SKM-1 treated with dmso at 0.1 percent for 144 hours (cell line): ENCODE measurements at regions not wholly inside any gene's neighbourhood (a gene's known extent, or its start where the extent isn't known, plus 50 kb on each side); places are given as distances from the start of the nearest gene placed in this dataset.
"Not testable (repeated sequence)": the region's sequence is repeated elsewhere in the genome, so short reads cannot be mapped to it uniquely, and the experiment has no call there.

Experiments
- DNase-seq: peaks from one replicate; lab custom pipeline; 2025; ENCODE audit not compliant: unreplicated experiment; lab: John Stamatoyannopoulos, UW

DNA sequence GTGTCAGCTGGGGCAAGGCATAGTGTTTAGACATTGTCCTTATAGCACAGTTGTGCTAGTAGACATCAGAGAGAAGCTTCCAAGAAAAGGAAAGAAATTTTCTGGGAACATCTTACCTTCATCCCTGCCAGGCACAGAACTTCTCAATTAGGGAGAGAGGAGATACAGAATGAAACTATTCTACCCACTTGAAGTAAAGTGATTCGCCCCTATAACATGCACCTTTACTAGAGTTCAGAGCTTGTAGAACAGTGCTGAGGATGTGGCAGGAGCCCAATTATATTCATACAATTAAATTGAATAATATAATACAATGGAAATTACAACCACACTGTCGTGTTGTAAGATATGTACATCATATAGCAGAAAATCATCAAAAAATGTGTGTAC is 1063.9 kb upstream of the CITED2 start:
- DNase-seq: no peak

- no peak for DNase-seq
Measured at GRCh38 chr6:140437619-140438345, 1063.3 kb upstream of the CITED2 start.

DNA sequence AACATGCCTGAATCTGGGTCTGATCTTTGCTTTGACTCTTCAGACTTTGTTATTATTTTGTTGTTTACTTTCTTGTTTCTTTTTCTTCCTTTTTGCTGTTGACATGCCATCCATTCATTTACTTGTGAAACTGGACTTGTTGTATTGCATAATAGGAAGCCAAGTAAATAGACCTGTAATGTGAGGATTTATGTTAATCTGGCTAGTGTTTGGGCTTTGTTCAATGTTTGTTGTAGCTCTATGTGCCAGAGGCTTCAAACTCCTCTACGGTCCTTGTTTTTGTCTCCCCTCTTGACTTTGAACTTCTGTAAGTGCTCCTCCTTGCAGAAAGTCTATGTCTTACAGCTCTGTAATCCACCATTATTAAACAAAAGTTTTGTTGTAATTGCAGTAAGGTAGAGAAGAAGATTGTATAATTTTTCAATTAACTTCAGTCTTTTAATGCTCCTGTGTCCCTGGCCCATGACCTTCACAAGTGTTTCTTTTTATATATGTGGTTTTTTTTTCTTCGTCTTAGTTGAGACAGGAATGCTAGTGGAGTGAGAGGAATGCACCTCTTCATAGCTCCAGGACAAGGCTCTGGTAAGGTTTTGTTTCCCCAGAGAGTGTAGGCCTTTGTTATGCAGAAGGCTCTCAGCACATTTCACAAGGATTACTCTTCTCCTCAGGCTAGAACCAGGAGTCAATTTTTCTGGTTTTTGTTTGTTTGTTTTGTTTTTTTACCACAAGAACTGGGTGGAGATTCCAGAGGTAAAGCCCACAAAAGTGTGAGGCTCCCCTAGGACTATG is 1061.8 kb upstream of the CITED2 start:
- DNase-seq: no peak

DNA sequence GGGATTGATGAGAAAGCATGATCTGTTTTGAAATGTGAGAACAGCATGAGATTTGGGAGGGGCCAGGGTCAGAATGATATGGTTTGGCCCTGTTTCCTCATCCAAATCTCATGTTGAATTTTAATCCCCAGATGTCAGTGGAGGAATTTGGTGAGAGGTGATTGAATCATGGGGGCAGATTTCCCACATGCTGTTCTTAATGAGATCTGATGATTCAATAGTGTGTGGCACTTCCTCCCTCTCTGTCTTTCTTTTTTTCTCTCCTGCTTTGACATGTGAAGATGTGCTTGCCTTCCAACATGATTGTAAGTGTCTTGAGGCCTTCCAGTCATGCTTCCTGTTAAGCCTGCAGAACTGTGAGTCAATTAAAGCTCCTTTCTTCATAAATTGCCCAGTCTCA is 1060.3 kb upstream of the CITED2 start:
- no peak for DNase-seq

DNA sequence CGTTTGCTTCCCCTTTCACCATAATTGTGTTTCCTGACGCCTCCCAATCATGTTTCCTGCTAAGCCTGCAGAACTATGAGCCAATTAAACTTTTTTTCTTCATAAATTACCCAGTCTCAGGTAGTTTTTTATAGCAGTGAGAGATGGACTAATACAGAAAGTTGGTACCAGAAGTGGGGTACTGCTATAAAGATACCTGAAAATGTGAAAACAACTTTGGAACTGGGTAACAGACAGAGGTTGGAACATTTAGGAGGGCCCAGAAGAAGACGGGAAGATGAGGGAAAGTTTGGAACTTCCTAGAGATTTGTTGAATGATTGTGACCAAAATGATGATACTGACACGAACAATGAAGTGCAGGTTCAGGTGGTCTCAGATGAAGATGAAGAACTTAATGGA is 1058.6 kb upstream of the CITED2 start:
- no peak for DNase-seq

DNA sequence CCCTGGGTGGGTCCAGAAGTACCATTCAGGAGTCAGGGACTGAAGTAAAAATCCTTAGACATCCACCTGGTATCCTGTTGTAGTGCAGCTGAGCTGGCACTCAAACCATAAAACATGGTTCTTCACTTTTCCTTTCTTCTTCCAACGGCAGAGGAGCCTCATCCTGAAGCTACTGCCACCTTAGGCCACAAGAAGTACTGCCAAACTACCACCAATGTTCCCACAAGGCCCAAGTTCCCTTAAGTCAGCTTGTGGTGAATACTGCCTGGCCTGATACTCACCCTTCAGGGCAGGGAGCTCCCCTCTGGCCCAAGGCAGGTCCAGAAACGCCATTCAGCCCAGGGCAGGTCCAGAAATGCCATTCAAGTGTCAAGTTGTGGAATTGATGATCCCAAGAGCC is 1053.4 kb upstream of the CITED2 start:
- DNase-seq: no peak

DNA sequence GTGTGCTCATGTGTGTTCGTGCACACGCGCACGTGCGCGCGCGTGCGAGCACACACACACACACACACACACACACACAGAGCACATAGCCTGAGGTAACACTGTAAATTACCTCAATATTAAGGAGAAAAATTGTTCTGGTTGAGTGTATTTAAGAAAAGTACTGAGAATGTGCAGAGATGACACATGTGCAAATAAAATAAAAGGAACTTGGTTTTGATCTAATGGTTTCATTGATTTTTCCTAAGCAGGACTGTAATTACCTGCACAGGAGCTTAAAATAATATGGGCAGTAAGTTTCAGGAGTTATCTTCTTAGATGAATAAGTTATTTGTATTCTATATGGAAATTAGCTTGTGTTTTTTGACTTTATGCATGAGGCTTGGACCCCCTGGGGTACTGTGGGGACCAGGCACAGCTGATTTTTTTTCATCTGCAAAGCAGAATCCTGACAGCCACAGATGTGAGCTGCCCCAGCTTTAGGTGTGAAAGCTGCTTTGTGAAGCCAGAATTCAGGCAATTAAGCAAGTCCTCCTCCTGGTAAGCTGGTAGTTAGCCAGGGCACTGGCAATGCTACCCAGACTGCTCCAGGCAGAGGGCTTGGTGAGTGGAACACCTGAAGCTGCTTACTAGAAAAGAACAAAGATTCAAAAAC is 1040.6 kb upstream of the CITED2 start:
- DNase-seq: no peak

- DNase-seq: no peak
Measured at GRCh38 chr6:140403020-140403419, 1028.6 kb upstream of the CITED2 start.

DNA sequence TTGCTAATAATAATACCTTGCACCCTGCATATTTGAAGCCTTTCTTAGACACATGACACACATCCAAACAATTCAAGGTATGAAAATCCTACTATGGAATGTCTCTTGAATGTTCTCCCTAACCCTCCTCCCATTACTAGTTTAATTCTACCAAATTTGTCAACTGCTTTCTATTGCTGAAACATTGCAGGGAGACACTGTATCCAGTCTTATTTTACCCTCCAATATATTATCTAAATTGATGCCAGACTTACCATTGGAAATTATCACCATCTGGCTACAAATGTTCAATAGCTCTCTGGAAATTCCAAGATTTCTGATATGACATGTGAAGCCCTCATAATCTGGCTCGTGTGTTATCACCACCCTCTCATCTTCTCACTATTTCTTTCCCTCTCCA is 1027.3 kb upstream of the CITED2 start:
- DNase-seq: no peak

- no peak for DNase-seq
Measured at GRCh38 chr6:140398076-140398475, 1023.6 kb upstream of the CITED2 start.

- no peak for DNase-seq
Measured at GRCh38 chr6:140397106-140397505, 1022.7 kb upstream of the CITED2 start.

DNA sequence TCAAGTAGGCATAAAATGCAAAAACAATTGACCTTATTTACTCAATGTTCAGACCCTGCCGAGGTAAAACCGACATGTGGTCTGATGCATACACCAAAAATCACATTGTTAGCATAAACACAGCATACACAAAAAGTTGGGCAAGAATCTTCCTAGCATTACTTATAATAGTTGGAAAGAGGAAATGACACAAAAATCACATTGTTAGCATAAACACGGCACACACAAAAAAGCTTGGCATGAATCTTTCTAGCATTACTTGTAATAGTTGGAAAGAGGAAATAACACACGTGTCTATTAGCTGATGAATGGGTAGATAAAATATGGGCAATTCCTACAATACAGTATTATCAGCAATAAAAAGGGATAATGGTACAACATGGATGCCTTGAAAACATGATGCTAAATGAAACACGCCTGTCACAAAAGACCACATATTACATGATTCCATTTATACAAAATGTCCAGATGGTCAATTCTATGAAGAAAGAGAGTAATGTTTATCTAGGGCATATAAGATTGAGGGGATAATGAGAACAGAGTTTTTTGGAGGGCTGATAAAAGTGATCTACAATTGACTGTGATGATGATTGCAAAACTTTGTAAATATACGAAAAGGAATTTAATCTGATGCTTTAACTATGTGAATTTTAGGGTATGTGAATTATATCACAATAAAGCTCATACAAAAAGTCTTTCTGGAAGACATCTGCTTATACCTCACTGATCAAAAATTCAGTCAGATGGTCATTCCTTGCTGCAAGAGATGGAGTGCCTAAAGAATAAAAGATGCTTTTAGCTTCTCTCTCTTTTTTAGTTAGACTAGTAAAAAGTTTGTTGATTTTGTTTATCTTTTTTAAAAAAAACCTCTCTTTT is 1019.5 kb upstream of the CITED2 start:
- no peak for DNase-seq

- DNase-seq: no peak
Measured at GRCh38 chr6:140388815-140389214, 1014.4 kb upstream of the CITED2 start.

GRCh38 chr6:140388192-140388802 is 1013.8 kb upstream of the CITED2 start:
- DNase-seq: no peak

GRCh38 chr6:140385679-140386078 is 1011.2 kb upstream of the CITED2 start:
- DNase-seq: no peak

DNA sequence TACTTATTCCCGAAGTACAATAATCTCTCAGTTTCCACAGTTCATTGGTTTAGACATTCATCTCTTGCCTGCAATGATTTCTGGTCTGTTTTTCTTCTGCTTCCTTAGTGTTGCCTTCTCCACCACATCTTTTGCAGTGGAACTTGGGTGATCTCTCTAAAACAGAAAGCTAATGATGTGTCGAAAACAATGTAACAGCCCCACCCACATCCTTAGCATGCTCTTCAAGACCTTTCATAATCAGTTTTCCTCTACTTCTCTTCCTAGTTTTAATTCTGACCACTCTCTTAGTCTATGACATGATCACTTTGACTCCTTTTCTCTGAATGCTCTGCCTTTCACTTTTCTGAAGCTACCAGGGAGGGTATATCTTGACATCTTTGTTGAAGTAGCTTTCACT is 1007.9 kb upstream of the CITED2 start:
- DNase-seq: peak; percentile 49

GRCh38 chr6:140380427-140381218 is 1006.2 kb upstream of the CITED2 start:
- DNase-seq: peak; percentile 47

GRCh38 chr6:140379919-140380318 is 1005.5 kb upstream of the CITED2 start:
- no peak for DNase-seq

DNA sequence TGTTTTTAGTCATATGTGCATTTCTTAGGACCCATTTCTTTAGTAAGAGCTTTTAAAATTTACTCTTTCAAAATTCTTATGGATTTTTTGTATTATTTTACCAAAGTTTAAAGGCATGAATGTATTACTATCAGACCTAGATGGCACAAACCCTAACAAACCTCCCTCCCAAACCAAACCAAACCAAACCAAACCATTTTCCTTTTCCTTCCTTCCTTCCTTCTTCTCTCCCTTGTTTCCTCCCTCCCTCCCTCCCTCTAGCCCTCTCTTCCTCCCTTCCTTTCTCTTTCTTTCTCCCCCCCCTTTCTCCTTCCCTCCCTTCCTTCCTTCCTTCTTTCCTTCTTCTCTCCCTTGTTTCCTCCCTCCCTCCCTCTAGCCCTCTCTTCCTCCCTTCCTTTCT is 1001.8 kb upstream of the CITED2 start:
- DNase-seq: no peak

- DNase-seq: not testable (repeated sequence)
Measured at GRCh38 chr6:140373728-140374127, 999.3 kb upstream of the CITED2 start.
